Suprapubic skin (tissue), 4 donors: ENCODE measurements at regions not wholly inside any gene's neighbourhood (a gene's known extent, or its start where the extent isn't known, plus 50 kb on each side); places are given as distances from the start of the nearest gene placed in this dataset.

ENCODE experiments used
- DNase-seq, 2 donors: peaks; one replicate each; pipeline ENCODE4 v3.0.0-alpha.2; 2019; ENCODE audit warnings: low spot score in 2 of 2
- H3K27ac ChIP-seq: fragments of 200-600 bp; sonication (generic); one replicate; pipeline ENCODE4 v1.5.1; 2019
- H3K27me3 ChIP-seq: fragments of 200-600 bp; sonication (generic); one replicate; pipeline ENCODE4 v1.5.1; 2019
- H3K36me3 ChIP-seq: fragments of 200-600 bp; sonication (generic); one replicate; pipeline ENCODE4 v1.5.1; 2019
- H3K4me1 ChIP-seq: fragments of 200-600 bp; sonication (generic); one replicate; pipeline ENCODE4 v1.5.1; 2019
- H3K4me3 ChIP-seq: fragments of 200-600 bp; sonication (generic); one replicate; pipeline ENCODE4 v1.5.1; 2019; ENCODE audit warnings: mild to moderate bottlenecking
- H3K9me3 ChIP-seq: fragments of 200-600 bp; sonication (generic); one replicate; pipeline ENCODE4 v1.5.1; 2019
- EP300 ChIP-seq: sonication (generic); formaldehyde crosslinking; IDR thresholded peaks from one replicate; pipeline ENCODE4 v1.6.1; 2017; ENCODE audit warnings: antibody characterized with exemption
- POLR2A ChIP-seq, 2 donors: fragments of 450-650 bp; IDR thresholded peaks; one replicate each; pipeline ENCODE4 v1.6.1; 2017; ENCODE audit warnings: antibody characterized with exemption in 2 of 2, mild to moderate bottlenecking in 2 of 2, moderate library complexity in 2 of 2
- POLR2AphosphoS5 ChIP-seq, 3 donors: sonication (generic); formaldehyde crosslinking; IDR thresholded peaks; one replicate each; pipeline ENCODE4 v1.6.1; 2017; ENCODE audit warnings: antibody characterized with exemption in 3 of 3
- WGBS: methylation state at CpG from one replicate; pipeline ENCODE4 v1.1.5; 2018; 5-methylcytosine and 5-hydroxymethylcytosine counted together
- TF ChIP-seq, protein P1 (sequence below), 2 donors: fragments of 200-600 bp in 1 of 2; fragments of 450-650 bp in 1 of 2; sonication (generic) in 1 of 2; IDR thresholded peaks; one replicate each; pipeline ENCODE4 v1.5.1; 2016 to 2019; ENCODE audit warnings: antibody characterized with exemption in 2 of 2, mild to moderate bottlenecking in 1 of 2, moderate library complexity in 1 of 2

- no peak for DNase-seq
- Histone ChIP-seq H3K36me3 (no peaks in the 10 kb centered on the region), H3K4me3 (no peak overlapping the region), H3K4me1 (no peaks in the 10 kb centered on the region), H3K9me3 (no peaks in the 10 kb centered on the region), H3K27ac (no peak overlapping the region), H3K27me3 (peaks cover 4% of the 10 kb centered on the region)
- WGBS: 91% methylated on average over 9 of the region's 9 CpGs
- TF ChIP-seq EP300 (no peak), POLR2A (IDR thresholded peaks at IDR 0.05) (no peak), POLR2AphosphoS5 (IDR thresholded peaks at IDR 0.05) (no peak)
- TF ChIP-seq, protein P1, sequence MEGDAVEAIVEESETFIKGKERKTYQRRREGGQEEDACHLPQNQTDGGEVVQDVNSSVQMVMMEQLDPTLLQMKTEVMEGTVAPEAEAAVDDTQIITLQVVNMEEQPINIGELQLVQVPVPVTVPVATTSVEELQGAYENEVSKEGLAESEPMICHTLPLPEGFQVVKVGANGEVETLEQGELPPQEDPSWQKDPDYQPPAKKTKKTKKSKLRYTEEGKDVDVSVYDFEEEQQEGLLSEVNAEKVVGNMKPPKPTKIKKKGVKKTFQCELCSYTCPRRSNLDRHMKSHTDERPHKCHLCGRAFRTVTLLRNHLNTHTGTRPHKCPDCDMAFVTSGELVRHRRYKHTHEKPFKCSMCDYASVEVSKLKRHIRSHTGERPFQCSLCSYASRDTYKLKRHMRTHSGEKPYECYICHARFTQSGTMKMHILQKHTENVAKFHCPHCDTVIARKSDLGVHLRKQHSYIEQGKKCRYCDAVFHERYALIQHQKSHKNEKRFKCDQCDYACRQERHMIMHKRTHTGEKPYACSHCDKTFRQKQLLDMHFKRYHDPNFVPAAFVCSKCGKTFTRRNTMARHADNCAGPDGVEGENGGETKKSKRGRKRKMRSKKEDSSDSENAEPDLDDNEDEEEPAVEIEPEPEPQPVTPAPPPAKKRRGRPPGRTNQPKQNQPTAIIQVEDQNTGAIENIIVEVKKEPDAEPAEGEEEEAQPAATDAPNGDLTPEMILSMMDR (IDR thresholded peaks at IDR 0.05): no peak
Measured at GRCh38 chr7:3193379-3194120, 107.5 kb upstream of the SDK1 start.

GRCh38 chr7:3194501-3195141 is 106.4 kb upstream of the SDK1 start:
- TF ChIP-seq, protein P1 (IDR thresholded peaks at IDR 0.05): no peak
- TF ChIP-seq EP300 (no peak), POLR2A (IDR thresholded peaks at IDR 0.05) (no peak), POLR2AphosphoS5 (IDR thresholded peaks at IDR 0.05) (no peak)
- H3K27ac ChIP-seq: no peak overlapping the region
- no peak overlapping the region for H3K4me3 ChIP-seq
- peaks cover 4% of the 10 kb centered on the region for H3K27me3 ChIP-seq
- H3K36me3 ChIP-seq: no peaks in the 10 kb centered on the region
- no peaks in the 10 kb centered on the region for H3K4me1 ChIP-seq
- 77% methylated on average over 7 of the region's 7 CpGs for WGBS
- no peak for DNase-seq
- H3K9me3 ChIP-seq: no peaks in the 10 kb centered on the region

DNA sequence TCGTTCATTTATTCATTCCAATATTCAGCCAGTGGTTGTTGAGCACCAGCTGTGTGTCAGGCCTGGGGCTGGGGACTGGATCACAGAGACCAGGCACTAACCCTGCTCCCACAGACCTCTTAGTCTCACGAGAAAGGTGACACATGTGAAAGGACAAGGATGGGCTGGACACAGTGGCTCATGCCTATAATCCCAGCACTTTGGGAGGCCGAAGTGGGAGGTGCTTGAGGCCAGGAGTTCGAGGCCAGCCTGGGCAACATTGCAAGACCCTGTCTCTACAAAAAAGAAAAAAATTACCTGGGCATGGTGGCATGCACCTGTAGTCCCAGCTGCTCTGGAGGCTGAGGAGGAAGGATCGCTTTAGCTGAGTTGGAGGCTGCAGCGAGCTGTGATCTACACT is 105.9 kb upstream of the SDK1 start:
- H3K27ac ChIP-seq: no peak overlapping the region
- DNase-seq: no peak
- H3K4me3 ChIP-seq: no peak overlapping the region
- no peaks in the 10 kb centered on the region for H3K4me1 ChIP-seq
- 83% methylated on average over 6 of the region's 6 CpGs for WGBS
- no peaks in the 10 kb centered on the region for H3K36me3 ChIP-seq
- TF ChIP-seq, protein P1 (IDR thresholded peaks at IDR 0.05): no peak
- TF ChIP-seq EP300 (no peak), POLR2AphosphoS5 (IDR thresholded peaks at IDR 0.05) (no peak), POLR2A (IDR thresholded peaks at IDR 0.05) (no peak)
- H3K27me3 ChIP-seq: peaks cover 4% of the 10 kb centered on the region
- no peaks in the 10 kb centered on the region for H3K9me3 ChIP-seq

DNA sequence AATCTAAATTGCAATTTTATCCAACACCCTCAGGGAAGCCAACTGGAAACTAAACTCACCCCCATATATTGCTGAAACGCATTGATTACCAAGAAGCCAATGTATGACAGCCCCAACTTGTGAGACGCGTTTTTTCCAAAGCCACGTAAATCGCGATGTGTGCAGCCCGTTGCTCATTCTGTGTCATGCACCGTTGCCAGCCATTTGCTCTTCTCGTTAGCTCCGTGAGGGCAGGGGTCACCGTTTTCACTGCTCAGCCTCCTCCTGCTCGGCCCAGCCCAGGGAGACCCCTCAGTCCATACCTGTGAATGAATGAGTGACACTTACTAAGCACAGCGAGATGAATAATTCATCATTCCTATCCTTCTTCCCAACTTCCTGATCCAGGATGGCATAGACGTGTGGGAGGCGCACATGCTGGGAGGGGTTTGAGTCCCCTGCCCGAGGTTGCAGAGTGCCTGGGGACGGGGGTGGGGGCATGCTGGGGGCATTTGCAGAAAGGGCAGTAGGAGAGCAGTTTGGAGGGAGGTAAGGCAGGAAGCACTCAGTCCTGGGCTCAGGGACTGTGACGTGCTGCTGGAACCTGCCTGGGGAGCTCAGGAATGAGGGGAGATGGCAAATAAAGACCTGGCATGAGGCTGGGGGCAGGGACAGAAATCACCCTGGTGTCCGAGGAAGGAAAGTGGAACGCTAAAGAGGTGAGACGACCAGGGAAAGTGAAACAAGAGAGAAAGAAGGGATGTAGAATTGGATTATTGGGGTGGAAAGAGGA is 104.2 kb upstream of the SDK1 start:
- H3K9me3 ChIP-seq: no peaks in the 10 kb centered on the region
- no peak overlapping the region for H3K4me3 ChIP-seq
- no peak overlapping the region for H3K27ac ChIP-seq
- H3K27me3 ChIP-seq: peaks cover 4% of the 10 kb centered on the region
- TF ChIP-seq POLR2A (IDR thresholded peaks at IDR 0.05) (no peak), EP300 (no peak), POLR2AphosphoS5 (IDR thresholded peaks at IDR 0.05) (no peak)
- TF ChIP-seq, protein P1 (IDR thresholded peaks at IDR 0.05): no peak
- no peak for DNase-seq
- no peaks in the 10 kb centered on the region for H3K36me3 ChIP-seq
- H3K4me1 ChIP-seq: no peaks in the 10 kb centered on the region
- WGBS: 80% methylated on average over 21 of the region's 21 CpGs
